GM10266 (cell line): ENCODE measurements at regions not wholly inside any gene's neighbourhood (a gene's known extent, or its start where the extent isn't known, plus 50 kb on each side); places are given as distances from the start of the nearest gene placed in this dataset.

ENCODE experiments used
- DNase-seq: peaks from one replicate; pipeline ENCODE4 v3.0.0; 2012; ENCODE audit errors: extremely low spot score
- TF ChIP-seq, protein P1 (sequence below): IDR thresholded peaks from 2 replicates; pipeline ENCODE4 v1.5.1; 2012; ENCODE audit warnings: mild to moderate bottlenecking, low read depth; ENCODE audit not compliant: control insufficient read depth, insufficient read depth; ENCODE audit errors: missing control alignments

DNA sequence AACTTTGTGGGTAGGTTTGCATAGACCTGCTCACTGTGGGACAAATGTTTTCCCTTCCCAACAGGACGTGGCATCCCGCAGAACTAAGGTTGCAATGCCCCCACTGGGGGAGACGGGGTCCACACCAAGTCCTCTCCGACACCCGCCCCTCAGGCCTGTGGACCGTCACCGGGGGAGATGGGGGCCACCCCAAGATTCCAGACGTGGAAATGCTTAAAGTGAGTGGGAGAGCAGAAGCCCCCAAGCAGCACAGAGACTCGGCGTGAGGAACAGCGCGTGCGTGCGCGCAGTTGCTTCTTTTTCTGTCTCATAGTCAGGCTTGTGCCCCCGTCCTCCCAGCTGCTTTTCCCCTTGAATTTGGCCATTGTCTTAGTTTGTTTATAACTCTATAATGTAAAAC lies 826.3 kb upstream of the SALL3 start:
- no peak for DNase-seq
- TF ChIP-seq, protein P1, sequence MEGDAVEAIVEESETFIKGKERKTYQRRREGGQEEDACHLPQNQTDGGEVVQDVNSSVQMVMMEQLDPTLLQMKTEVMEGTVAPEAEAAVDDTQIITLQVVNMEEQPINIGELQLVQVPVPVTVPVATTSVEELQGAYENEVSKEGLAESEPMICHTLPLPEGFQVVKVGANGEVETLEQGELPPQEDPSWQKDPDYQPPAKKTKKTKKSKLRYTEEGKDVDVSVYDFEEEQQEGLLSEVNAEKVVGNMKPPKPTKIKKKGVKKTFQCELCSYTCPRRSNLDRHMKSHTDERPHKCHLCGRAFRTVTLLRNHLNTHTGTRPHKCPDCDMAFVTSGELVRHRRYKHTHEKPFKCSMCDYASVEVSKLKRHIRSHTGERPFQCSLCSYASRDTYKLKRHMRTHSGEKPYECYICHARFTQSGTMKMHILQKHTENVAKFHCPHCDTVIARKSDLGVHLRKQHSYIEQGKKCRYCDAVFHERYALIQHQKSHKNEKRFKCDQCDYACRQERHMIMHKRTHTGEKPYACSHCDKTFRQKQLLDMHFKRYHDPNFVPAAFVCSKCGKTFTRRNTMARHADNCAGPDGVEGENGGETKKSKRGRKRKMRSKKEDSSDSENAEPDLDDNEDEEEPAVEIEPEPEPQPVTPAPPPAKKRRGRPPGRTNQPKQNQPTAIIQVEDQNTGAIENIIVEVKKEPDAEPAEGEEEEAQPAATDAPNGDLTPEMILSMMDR, result no peak

- TF ChIP-seq, protein P1, result no peak
- no peak for DNase-seq
Observed at GRCh38 chr18:78154444-78154843, 825.2 kb upstream of the SALL3 start.

GRCh38 chr18:78154853-78155252 lies 824.8 kb upstream of the SALL3 start:
- TF ChIP-seq, protein P1, result no peak
- DNase-seq, result no peak

- TF ChIP-seq, protein P1, result no peak
- no peak for DNase-seq
Observed at GRCh38 chr18:78156466-78156865, 823.2 kb upstream of the SALL3 start.

GRCh38 chr18:78158943-78159342 lies 820.7 kb upstream of the SALL3 start:
- TF ChIP-seq, protein P1, result no peak
- DNase-seq, result no peak

- no peak for DNase-seq
- TF ChIP-seq, protein P1, result no peak
Observed at GRCh38 chr18:78159397-78159796, 820.2 kb upstream of the SALL3 start.

DNA sequence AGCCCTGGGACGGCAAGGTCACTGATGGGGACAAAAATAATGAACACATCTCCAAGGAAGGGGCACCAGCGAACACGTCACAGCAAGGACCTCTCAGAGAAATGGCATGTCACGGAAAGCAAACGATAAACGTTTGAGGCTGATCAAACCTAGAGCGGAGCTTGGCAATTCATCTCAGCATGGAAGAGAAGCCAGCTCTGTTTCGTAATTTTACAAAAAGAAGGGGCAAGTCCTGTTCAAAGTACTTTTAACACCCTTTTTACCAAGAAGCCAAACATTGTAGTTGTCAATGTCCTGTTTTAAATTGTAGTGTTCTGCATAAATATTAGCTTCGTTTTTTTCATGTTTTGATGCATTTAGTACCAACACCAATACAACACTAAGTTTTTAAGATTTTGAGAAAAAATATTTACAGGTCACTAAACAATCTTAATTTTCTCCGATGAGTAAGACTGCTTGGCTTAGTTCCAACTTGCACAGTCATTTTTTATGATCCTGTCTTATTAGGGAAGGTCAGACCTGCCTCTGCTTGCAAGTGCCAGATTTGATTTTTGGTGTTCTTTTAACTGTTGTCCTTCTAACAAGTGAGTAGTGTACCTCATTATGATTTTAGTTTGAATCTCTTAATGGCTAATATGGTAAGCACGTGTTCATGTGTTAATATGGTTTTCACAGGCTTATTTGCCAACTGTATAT lies 818.5 kb upstream of the SALL3 start:
- no peak for DNase-seq
- TF ChIP-seq, protein P1, result no peak
